Neuron (in vitro differentiated cells): ENCODE measurements at regions not wholly inside any gene's neighbourhood (a gene's known extent, or its start where the extent isn't known, plus 50 kb on each side); places are given as distances from the start of the nearest gene placed in this dataset.

Experiments used
- H2AFZ ChIP-seq: one replicate; pipeline ENCODE4 v1.6.1; 2013; ENCODE audit warnings: low read depth, mild to moderate bottlenecking, inconsistent platforms, low read length, moderate library complexity
- H3K27me3 ChIP-seq: one replicate; pipeline ENCODE4 v1.6.1; 2013; ENCODE audit warnings: low read length; ENCODE audit not compliant: insufficient read depth
- H3K36me3 ChIP-seq: one replicate; pipeline ENCODE4 v1.6.1; 2013; ENCODE audit warnings: low read length; ENCODE audit not compliant: insufficient read depth
- H3K4me1 ChIP-seq: one replicate; pipeline ENCODE4 v1.6.1; 2013; ENCODE audit warnings: low read length; ENCODE audit not compliant: insufficient read depth
- H3K4me3 ChIP-seq: 2 replicates; pipeline ENCODE4 v1.5.1; 2013; ENCODE audit warnings: mild to moderate bottlenecking, low read length, moderate library complexity
- H3K9me3 ChIP-seq: one replicate; pipeline ENCODE4 v1.6.1; 2013; ENCODE audit warnings: low read length

DNA sequence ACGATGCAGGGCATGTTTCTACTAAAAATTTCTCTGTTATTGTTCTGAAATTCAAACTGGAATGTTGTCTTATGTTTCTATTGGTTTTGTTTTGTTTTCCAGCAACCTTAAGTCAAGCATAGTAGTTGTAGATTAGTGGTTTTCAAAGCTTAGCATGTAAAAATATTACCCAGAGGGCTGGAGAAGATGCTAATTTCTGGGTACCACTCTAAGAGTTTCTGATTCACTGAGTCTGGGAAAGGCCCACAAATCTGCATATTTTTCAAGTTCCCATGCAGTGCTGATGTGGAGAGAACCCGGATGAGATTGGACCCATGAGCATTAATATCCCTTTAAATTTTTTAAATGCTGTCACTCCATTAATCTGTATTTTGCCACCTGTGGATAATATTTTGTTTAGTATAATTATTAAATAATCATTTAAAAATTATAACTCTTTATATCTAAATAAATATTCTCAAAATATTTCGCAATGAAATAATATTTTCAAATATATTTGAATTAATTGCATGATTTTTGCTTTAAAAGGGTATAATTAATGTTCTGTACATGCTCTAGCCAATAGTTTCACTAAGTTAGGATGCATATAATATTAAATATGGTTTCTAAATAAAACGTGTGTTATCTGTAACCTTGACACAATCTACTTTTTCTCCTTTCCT, 1274.7 kb upstream of the CADM2 start:
- no peaks in the 10 kb centered on the region for H3K4me1 ChIP-seq
- H3K9me3 ChIP-seq: no peaks in the 10 kb centered on the region
- no peaks in the 10 kb centered on the region for H3K36me3 ChIP-seq
- H2AFZ ChIP-seq: no peak overlapping the region
- H3K4me3 ChIP-seq: no peak overlapping the region
- H3K27me3 ChIP-seq: no peaks in the 10 kb centered on the region

DNA sequence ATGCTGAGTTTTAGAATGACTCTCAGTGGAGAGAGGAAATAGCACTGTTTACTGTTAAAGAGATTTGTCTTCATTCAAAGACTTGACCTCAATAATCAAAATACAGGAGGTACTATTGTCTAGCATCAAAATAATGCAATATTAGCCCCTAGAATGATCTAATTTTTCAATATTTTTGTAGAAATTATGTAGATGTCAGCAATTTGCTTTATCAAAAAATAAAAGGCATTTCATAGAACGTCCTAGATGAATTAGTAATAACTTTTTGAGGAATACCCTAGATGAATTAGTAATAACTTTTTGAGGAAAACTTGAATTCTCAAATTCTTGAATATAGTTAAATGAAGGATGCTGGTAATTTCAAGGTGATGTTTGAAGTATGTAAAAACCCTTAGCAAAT, 1252.1 kb upstream of the CADM2 start:
- Histone ChIP-seq H3K27me3 (no peaks in the 10 kb centered on the region), H3K9me3 (no peaks in the 10 kb centered on the region), H3K4me3 (no peak overlapping the region), H2AFZ (no peak overlapping the region), H3K36me3 (no peaks in the 10 kb centered on the region), H3K4me1 (no peaks in the 10 kb centered on the region)

DNA sequence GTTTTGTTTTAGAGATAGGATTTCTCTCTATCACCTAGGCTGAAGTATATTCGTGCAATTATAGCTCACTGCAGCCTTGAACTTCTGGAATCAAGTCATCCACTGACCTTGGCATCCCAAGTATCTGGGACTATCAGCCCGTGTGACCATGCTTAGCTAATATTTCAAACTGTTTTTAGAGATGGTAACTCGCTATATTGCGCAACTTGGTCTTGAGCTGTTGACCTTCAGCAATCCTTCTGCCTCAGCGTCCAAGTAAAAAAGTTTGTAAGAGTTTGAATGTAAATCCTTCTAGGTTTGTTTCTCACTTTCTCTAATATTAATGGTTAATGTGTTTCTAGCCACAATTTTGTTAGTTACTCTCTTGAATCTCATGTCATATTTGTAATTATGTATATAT, 1243.5 kb upstream of the CADM2 start:
- Histone ChIP-seq H2AFZ (no peak overlapping the region), H3K4me3 (no peak overlapping the region), H3K9me3 (no peaks in the 10 kb centered on the region), H3K27me3 (no peaks in the 10 kb centered on the region), H3K36me3 (no peaks in the 10 kb centered on the region), H3K4me1 (no peaks in the 10 kb centered on the region)

DNA sequence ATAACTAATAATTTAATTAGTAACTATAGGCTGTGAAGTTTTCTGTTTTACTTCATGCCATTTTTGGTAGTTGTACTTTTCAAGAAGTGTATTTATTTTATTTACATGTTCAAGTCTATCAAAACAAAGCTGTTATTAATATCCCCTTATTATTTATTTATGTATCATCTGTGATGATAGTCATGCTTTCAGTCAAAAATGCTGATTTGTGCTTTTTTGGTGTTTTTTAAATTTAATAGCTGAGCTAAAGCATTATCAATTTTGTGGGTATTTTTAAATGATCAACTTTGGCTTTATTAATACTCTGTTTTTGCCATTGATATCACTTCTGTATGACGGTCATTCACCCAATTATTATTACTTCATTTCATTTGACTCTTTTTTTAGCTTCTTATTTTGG, 1229.2 kb upstream of the CADM2 start:
- H3K4me3 ChIP-seq: no peak overlapping the region
- H2AFZ ChIP-seq: no peak overlapping the region
- H3K27me3 ChIP-seq: no peaks in the 10 kb centered on the region
- no peaks in the 10 kb centered on the region for H3K9me3 ChIP-seq
- no peaks in the 10 kb centered on the region for H3K36me3 ChIP-seq
- H3K4me1 ChIP-seq: no peaks in the 10 kb centered on the region

DNA sequence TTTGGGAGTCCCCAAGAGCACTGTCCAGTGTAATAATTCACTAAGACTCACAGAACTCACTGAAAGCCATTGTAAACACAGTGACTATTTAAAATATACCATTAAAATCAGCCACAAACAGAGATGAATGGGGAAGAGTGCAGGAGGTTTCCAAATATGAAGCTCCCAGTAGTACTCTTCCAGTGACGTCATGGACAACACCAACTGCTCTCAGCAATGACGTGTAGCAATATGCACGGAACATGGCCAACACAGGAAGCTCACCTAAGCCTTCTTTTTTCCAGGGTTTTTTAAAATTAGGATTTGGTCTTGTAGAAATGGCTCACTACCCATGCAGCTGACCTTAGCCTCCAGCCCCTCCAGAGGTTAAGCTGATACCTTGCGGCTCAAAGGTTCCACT, 1224.1 kb upstream of the CADM2 start:
- H2AFZ ChIP-seq: no peak overlapping the region
- no peaks in the 10 kb centered on the region for H3K4me1 ChIP-seq

DNA sequence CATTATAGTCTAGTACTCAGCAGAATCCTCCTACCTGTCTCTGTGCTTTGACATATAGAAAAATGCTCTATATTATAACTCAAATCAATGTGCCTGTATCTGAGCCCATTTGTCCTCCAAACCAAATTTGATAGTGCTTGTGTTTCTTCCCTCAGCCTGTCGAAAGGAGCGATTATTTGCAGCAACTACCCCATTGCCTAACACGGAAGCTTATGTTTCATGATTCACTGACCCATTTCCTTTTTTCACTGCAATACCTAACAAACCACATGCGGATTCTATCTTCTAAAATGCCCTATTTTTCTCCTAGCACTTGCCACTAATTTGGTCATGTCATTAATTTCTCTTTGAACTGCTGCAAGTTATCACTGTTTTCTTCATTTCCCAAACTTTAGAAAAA, 1220.6 kb upstream of the CADM2 start:
- Histone ChIP-seq H3K4me1 (no peaks in the 10 kb centered on the region), H3K4me3 (no peak overlapping the region), H3K36me3 (no peaks in the 10 kb centered on the region), H3K27me3 (no peaks in the 10 kb centered on the region), H3K9me3 (no peaks in the 10 kb centered on the region), H2AFZ (no peak overlapping the region)

More for the DNA sequence above, 1224.1 kb upstream of the CADM2 start:
- H3K9me3 ChIP-seq: no peaks in the 10 kb centered on the region
- H3K27me3 ChIP-seq: no peaks in the 10 kb centered on the region
- H3K4me3 ChIP-seq: no peak overlapping the region
- H3K36me3 ChIP-seq: no peaks in the 10 kb centered on the region

DNA sequence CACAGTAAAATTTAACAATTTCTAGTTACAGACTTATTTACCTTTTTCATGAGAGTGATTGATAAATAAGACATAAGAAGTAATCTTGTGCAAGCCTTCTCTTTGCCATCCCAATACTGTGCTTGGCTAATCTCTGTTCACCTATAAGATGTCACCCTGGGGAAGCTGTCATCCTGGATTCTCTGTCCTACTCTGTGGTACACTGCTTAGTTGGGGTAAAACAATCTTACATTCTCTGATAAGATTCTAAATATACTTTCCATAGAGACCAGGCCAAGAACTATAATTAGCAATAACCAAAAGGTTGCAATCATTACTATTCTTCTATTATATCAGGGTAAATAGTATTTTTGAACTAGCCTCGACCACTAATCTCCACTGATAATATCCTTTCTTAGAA, 1218.3 kb upstream of the CADM2 start:
- Histone ChIP-seq H3K4me3 (no peak overlapping the region), H3K4me1 (no peaks in the 10 kb centered on the region), H3K36me3 (no peaks in the 10 kb centered on the region), H2AFZ (no peak overlapping the region), H3K27me3 (no peaks in the 10 kb centered on the region), H3K9me3 (no peaks in the 10 kb centered on the region)

DNA sequence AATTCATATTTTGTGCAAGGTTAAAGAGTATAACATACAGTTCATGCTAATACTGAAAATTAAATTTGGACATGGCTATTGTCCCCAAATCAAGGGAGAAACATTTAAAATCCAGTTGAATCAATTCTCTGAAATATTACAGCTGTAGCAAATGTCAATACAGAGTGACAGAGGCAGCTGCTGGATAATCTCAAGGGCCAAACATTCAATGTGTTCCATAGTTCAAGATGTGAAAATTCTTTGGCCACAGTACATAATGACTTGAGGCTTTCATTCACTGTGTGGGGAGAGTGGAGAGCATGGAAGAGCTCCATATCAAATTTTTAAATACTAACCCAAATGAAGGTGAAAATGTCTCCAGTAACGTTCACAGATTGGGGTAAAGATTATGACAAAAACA, 1192.8 kb upstream of the CADM2 start:
- H3K27me3 ChIP-seq: no peaks in the 10 kb centered on the region
- H3K4me1 ChIP-seq: no peaks in the 10 kb centered on the region

DNA sequence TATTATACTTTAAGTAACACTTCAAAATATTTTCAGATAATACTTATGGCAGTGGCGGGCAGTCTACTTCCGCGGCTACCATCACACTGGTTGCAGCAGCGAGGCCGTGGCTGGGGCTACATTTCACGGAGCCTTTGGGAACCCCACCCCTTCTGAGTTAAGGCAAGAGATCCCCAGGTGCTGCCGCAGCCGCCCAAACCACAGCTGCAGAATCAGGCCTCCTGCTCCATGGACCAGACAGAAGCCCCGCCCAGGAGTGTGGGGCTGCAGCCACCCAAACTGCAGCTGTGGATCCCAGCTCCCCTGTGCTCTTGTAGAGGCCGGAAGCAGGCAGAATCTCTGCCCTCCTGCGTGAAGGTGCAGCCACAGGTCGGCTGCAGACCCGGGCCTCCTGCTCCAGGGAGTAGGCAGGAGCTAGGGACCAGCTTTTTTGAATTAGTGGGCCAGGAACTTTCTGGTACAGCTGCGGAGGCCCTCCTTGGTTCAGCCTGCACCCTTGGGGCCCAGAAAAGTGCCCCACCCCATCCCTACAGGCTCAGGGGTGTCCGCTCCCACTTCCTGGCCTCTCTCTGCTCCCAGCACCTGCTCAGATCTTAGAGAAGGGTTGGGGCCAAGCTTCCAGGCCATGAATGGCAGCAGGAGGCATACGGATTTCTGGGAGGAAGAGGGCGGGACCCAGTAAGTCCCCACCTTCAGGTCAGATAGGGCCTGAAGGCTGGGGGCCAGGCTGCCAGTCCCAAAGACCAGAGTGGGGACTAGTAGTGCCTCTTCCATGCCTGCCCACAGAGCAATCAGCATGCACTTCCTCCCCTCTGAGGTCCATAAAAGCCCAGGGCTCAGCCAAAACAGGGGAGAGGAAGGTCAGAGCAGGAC, 1188.8 kb upstream of the CADM2 start:
- Histone ChIP-seq H3K9me3 (no peaks in the 10 kb centered on the region), H3K4me1 (no peaks in the 10 kb centered on the region), H3K27me3 (no peaks in the 10 kb centered on the region), H3K4me3 (no peak overlapping the region), H2AFZ (no peak overlapping the region), H3K36me3 (no peaks in the 10 kb centered on the region)

More for the DNA sequence above, 1192.8 kb upstream of the CADM2 start:
- H2AFZ ChIP-seq: no peak overlapping the region
- no peaks in the 10 kb centered on the region for H3K36me3 ChIP-seq
- no peaks in the 10 kb centered on the region for H3K9me3 ChIP-seq
- H3K4me3 ChIP-seq: no peak overlapping the region

DNA sequence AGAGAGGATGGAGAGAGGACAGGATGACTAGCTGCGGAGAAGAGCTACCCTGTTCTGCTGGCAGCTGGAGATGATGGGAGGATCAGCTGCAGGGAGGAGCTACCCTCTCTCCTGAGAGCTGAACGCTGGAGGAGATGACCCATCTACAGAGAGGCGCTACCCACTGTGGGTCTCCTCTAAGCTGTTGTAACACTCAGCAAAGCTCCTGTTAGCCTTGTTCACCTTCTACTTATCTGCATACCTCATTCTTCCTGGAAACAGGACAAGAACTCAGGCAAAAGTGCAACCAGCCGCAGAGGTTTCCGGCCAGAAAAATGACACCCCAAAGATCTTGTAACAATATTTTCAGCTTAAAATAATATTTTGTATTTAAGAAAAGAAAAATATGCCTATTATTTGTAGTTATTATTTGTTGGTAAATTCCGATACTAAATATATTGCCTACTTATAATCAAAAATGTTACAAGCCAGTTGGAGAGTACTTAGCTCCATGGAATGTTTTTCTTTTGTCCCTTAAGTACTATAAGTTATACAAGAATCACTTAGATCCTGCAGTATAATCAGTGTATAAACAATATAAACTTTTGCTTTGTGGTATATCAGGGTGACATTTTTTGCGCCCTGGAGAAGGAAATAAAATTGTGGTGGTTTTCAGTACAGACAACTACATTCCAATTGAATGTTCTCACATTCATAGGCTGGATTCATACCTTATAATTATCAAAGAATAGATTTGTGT, 1188.0 kb upstream of the CADM2 start:
- Histone ChIP-seq H3K27me3 (no peaks in the 10 kb centered on the region), H3K36me3 (no peaks in the 10 kb centered on the region), H2AFZ (no peak overlapping the region), H3K4me3 (no peak overlapping the region), H3K9me3 (no peaks in the 10 kb centered on the region), H3K4me1 (no peaks in the 10 kb centered on the region)

DNA sequence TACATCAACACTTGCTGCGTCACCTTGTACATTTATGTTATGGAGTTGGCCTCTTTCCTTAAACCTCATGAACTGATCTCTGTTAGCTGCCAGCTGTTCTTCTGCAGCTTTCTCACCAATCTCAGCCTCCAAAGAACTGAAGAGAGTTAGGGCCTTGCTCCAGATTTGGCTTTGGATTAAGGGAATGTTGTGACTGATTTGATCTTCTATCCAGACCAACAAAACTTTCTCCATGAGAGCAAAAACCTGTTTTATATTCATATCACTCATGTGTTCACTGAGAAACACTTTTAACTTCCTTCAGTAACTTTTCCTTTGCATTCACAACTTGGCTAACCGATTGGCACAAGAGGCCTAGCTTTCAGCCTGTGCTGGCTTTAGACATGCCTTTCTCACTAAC, 1156.0 kb upstream of the CADM2 start:
- Histone ChIP-seq H3K4me1 (no peaks in the 10 kb centered on the region), H3K27me3 (no peaks in the 10 kb centered on the region), H3K36me3 (no peaks in the 10 kb centered on the region), H2AFZ (no peak overlapping the region), H3K4me3 (no peak overlapping the region), H3K9me3 (no peaks in the 10 kb centered on the region)

DNA sequence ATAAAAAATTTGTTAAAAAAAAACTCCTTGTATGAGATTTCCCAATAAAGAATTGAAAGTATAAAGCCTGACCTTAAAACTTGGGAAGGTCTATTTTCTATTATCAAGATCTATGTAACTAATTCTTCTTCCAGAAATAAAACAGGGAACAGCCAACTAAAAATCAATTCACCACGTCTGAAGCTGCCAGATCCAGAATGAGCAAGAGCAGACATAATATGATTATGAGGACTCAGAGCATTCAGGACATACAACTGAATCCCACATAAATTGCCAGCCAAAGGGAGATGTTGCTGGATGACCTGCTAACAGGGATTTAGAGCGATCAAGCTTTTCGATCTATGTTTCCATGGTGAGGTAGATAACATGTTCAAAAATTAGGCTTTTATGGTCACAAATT, 1151.3 kb upstream of the CADM2 start:
- H3K27me3 ChIP-seq: no peaks in the 10 kb centered on the region
- H3K4me3 ChIP-seq: no peak overlapping the region
- H2AFZ ChIP-seq: no peak overlapping the region
- no peaks in the 10 kb centered on the region for H3K36me3 ChIP-seq
- no peaks in the 10 kb centered on the region for H3K4me1 ChIP-seq
- no peaks in the 10 kb centered on the region for H3K9me3 ChIP-seq

DNA sequence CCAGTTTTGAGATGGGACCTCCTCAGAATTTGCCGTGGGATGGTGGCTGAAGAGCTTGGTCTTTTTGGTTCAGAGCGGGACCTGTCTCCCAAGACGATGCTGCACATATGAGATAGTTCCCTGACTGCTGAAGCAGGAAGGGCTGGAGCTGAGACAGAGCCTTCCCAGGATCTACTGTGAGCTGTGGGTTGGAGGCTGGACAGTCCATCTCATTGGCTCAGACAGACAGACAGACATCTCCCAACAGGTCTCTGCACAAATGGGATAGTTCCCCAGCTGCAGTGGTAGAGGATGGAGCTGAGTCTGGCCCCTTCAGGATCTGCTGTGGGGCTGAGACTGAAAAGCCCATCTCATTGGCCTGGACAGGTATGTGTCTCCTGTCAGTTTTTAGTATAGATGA, 1145.6 kb upstream of the CADM2 start:
- Histone ChIP-seq H3K9me3 (no peaks in the 10 kb centered on the region), H3K4me3 (no peak overlapping the region), H3K4me1 (no peaks in the 10 kb centered on the region), H2AFZ (no peak overlapping the region), H3K36me3 (no peaks in the 10 kb centered on the region), H3K27me3 (no peaks in the 10 kb centered on the region)
